ENCODE measurements at regions not wholly inside any gene's neighbourhood (a gene's known extent, or its start where the extent isn't known, plus 50 kb on each side); places are given as distances from the start of the nearest gene placed in this dataset.

DNA sequence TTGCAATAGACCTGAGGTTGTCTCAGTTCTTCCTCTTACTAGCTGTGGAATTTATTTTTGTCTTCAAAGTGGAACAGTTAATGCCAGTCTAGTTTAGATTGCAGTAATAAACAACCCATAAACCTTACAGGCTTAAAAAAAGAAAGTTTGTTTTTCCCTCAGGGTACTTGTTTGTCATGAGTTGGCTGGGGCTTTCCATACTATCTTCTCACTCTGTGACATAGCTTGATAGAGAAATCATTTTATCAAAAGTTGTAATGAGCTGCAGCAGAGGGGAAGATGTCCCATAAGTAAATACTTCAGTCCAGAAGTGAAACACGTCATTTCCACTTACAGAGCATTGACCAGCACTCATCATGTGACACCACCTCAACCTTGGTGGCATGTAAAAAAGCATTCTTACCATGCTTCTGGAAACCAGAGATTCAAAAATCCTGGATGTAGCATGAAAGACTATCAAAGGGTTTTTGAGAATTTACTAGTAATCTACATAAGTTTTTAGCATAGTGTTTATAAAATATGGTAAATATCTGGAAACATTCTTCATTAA lies 62.8 kb upstream of the COL11A1 start:
- no peak for TF ChIP-seq POLR2A (IDR thresholded peaks at IDR 0.05)
- TF ChIP-seq POLR2AphosphoS5 (IDR thresholded peaks at IDR 0.05), result no peak

Data from sigmoid colon (tissue), 4 donors.